Stimulated activated naive CD8-positive, alpha-beta T cell treated with anti-CD3 and anti-CD28 coated beads, Interleukin-15, amount 100 ng/mL, for 72 hours (primary cell): ENCODE measurements at regions not wholly inside any gene's neighbourhood (a gene's known extent, or its start where the extent isn't known, plus 50 kb on each side); places are given as distances from the start of the nearest gene placed in this dataset.

ENCODE experiments used
- ATAC-seq: fragments of 150-1000 bp; cut with Tn5 transposase; 2 replicates; pipeline ENCODE4 v1.10.0; 2021; ENCODE audit warnings: mild to moderate bottlenecking, moderate library complexity
- DNase-seq, 2 donors: peaks; one replicate each; pipeline ENCODE4 v3.0.0; 2021 to 2022
- H3K27ac Mint-ChIP-seq, 2 donors: one replicate each; pipeline ENCODE4 v1.8.0; 2022; ENCODE audit warnings: mild to moderate bottlenecking in 2 of 2, mixed read lengths in 2 of 2, moderate library complexity in 2 of 2
- H3K27me3 Mint-ChIP-seq: one replicate; pipeline ENCODE4 v1.8.0; 2022; ENCODE audit warnings: mixed read lengths
- H3K4me1 Mint-ChIP-seq: one replicate; pipeline ENCODE4 v1.8.0; 2022; ENCODE audit warnings: mild to moderate bottlenecking, mixed read lengths
- H3K4me3 Mint-ChIP-seq, 2 donors: one replicate each; pipeline ENCODE4 v1.8.0; 2022; ENCODE audit warnings: mild to moderate bottlenecking in 2 of 2, mixed read lengths in 2 of 2, moderate library complexity in 1 of 2
- H3K9me3 Mint-ChIP-seq, 2 donors: one replicate each; pipeline ENCODE4 v1.8.0; 2022; ENCODE audit warnings: mixed read lengths in 2 of 2

DNA sequence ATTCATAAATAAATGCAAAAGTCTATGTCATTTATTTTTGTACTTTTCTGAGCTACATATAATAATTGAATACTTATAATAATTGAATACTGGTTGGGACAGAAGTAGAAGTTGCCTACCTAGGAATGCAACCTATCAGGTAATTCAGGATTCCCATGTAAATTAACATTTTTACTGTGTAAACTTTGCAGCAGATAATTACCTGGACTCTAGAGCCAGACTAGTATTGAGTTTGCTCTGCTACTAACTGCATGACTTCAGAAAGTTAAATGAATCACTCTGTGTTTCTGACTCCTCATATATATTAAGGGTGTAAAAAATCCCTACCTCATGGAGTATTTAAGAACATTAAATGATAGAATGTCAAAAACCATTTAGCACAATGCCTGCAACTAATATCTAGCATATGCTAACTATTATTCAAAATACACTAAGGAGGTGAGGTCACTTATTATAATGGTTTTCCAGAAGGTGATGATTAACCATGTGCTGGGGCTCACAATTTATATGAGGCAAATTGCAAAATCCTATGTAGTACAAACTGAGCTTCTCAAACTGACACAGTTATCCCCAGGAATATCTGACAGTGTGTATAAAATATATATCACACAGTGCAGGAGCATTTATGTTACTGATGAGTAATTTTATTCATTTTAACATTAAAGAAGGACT is 138.1 kb upstream of the ANO3 start:
- no peak overlapping the region for H3K27ac Mint-ChIP-seq
- DNase-seq (no peak), ATAC-seq (no peak)
- H3K4me3 Mint-ChIP-seq: no peak overlapping the region
- H3K27me3 Mint-ChIP-seq: no peaks in the 10 kb centered on the region
- H3K9me3 Mint-ChIP-seq: peaks cover 5 to 9% of the 10 kb centered on the region in 2 donors
- no peaks in the 10 kb centered on the region for H3K4me1 Mint-ChIP-seq

DNA sequence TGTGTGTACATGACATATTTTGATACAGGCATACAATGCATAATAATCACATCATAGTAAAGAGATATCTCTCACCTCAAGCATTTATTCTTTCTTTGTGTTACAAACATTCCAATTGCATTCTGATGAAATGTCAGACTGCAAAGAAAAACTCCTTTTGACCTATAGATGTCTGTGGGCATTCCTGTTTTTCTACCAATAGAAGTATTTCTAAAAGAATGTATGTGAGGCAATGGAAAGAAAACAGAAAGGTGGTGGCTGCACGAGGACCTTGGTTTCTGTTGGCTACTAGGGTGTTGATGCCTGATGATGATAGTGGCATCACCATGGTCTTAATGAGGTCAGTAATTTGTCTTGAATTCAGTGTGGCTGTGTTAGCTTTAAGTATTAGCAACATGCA is 137.0 kb upstream of the ANO3 start:
- Mint-ChIP-seq H3K4me1 (no peaks in the 10 kb centered on the region), H3K9me3 (peaks cover 5 to 9% of the 10 kb centered on the region in 2 donors), H3K4me3 (no peak overlapping the region), H3K27ac (no peak overlapping the region), H3K27me3 (no peaks in the 10 kb centered on the region)
- no peak for DNase-seq
- ATAC-seq: no peak

DNA sequence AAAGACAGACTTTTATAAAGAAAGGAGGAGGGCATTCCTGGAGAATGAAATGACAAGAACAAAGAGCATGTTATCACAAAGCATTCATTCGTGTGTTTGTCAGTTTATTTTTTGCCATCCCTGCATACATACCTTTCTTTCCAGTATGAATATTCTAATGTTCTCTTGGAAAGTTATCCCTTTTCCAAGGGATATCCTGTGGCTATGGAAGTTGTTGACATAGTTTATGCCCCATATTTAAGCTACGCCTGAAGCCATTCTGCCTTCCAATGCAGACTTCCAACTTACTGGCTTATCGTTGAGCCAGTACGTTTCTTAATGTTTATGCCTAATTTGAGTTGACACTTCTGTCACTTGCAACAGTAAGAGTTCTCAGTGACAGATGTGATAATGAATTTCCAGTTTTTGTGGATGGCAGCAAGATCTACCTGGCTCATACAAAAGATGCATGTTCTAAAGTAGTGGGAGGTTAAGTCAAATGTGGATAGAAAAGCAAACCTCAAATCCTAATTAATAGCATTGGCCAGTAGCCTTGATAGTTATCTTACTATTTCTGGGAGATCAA is 133.3 kb upstream of the ANO3 start:
- H3K27ac Mint-ChIP-seq: no peak overlapping the region
- H3K9me3 Mint-ChIP-seq: peaks cover 0 to 9% of the 10 kb centered on the region in 2 donors

DNA sequence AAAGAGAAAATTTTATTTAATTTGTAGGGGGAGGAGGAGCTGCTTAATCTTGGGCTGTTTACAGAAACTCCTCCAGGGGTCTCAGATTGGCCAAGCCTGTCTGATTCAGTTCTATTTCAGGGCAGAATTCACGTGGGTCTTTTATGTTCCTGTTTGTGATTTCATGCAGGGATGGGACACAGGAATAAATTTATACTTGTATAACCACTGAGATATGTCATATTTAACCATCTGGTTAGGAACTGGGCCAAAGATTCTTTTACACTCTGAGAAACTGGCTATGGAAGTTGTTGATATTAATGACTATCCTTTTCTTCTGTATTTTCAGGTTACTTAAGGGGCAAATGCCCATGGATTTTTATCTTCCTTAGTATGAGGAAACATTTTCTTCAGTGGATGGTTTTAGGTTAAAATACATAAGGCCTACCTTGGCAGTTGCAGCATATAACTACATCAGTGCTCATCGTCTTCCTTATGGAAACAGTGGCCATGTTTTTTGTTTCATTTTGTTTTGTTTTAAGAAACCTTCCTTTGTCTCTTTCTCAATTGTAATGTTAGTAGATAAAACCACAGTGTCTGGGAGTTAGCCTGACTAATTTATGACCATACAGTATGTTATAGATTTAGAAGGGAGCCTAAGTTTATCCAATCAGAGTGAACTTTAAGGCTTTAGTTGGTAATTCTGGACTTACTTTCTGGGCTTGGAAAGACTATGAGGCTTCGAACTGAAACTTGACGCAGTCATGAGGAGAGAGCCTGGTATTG is 132.4 kb upstream of the ANO3 start:
- Mint-ChIP-seq H3K4me3 (no peak overlapping the region), H3K4me1 (no peaks in the 10 kb centered on the region), H3K27me3 (no peaks in the 10 kb centered on the region), H3K9me3 (peaks cover 0 to 9% of the 10 kb centered on the region in 2 donors), H3K27ac (no peak overlapping the region)
- DNase-seq (no peak), ATAC-seq (no peak)

More for the DNA sequence above, 133.3 kb upstream of the ANO3 start:
- DNase-seq (no peak), ATAC-seq (no peak)
- H3K27me3 Mint-ChIP-seq: no peaks in the 10 kb centered on the region
- H3K4me1 Mint-ChIP-seq: no peaks in the 10 kb centered on the region
- H3K4me3 Mint-ChIP-seq: no peak overlapping the region

DNA sequence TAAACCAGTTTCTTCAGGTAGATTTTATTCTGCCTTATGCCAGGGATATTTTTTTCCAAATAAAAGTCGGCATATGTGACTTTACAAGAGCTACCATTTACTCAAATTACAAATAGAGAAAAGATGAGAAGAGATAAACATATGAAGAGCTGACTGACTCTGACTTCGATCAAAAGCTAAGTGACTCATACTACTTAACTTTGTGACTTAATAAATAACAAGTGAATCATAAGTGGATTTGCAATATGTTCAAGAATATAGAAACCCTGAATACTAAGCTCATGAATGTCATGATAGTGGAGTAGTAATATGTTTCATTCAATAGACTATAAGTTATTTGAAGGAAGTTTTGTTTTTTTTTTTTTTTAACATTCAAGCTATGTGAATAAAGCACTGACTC is 130.5 kb upstream of the ANO3 start:
- Mint-ChIP-seq H3K27ac (no peak overlapping the region), H3K9me3 (peaks cover 0 to 9% of the 10 kb centered on the region in 2 donors), H3K4me3 (no peak overlapping the region), H3K4me1 (no peaks in the 10 kb centered on the region), H3K27me3 (no peaks in the 10 kb centered on the region)
- ATAC-seq: no peak
- no peak for DNase-seq

DNA sequence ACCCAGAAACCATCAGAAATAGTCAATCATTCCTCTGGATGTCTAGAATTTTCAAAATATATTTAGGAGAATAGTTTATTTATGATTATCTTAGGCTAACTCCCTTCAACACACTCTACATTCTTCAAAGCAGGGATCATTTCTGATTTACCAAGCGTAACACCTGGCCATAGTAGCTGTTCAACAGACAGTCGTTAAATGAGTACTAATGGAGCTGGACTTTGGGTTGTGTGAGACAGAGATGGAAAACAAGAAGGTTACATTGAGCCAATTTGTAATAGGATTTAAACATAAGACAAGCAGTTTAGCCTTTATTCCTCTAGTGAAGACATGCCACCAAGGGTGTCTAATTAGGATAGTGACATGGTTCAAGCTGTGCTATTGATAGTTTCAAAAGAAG is 129.2 kb upstream of the ANO3 start:
- H3K9me3 Mint-ChIP-seq: peaks cover 0 to 4% of the 10 kb centered on the region in 2 donors

DNA sequence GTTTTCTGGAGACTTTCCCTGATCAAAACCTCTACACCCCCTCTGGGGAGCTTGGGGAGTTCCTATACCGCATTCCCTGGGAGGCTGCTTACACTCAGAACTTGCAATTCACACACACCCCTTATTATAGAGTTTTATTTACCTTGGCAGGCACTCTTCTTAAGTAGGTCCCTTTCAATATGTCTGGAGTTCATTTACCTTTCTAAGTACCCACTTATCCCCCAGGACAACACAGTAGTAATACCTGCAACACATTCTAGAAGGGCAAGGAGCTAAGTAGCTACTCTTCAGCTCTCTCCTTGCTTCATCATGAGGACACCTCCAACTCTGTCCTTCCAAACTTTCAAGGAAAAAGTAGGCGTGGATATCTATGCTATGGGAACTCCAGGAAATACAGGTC is 127.8 kb upstream of the ANO3 start:
- H3K27ac Mint-ChIP-seq: no peak overlapping the region
- no peaks in the 10 kb centered on the region for H3K4me1 Mint-ChIP-seq
- no peaks in the 10 kb centered on the region for H3K9me3 Mint-ChIP-seq
- ATAC-seq (no peak), DNase-seq (no peak)
- no peaks in the 10 kb centered on the region for H3K27me3 Mint-ChIP-seq
- H3K4me3 Mint-ChIP-seq: no peak overlapping the region

More for the DNA sequence above, 129.2 kb upstream of the ANO3 start:
- DNase-seq (no peak), ATAC-seq (no peak)
- no peak overlapping the region for H3K27ac Mint-ChIP-seq
- no peaks in the 10 kb centered on the region for H3K27me3 Mint-ChIP-seq
- H3K4me1 Mint-ChIP-seq: no peaks in the 10 kb centered on the region
- no peak overlapping the region for H3K4me3 Mint-ChIP-seq

DNA sequence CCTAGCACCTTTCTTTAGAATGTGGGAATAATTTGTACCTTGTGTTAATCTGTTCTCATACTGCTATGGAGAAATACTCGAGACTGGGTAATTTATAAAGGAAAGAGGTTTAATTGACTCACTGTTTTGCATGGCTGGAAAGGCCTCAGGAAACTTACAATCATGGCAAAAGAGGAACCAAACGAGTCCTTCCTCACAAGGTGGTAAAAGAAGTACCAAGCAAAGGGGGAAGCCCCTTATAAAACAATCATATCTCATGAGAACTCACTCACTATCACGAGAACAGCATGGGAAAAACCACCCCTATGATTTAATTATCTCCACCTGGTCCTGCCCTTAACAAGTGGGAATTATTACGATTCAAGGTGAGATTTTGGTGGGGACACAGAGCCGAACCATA is 127.1 kb upstream of the ANO3 start:
- no peak overlapping the region for H3K27ac Mint-ChIP-seq
- DNase-seq (no peak), ATAC-seq (no peak)
- no peaks in the 10 kb centered on the region for H3K4me1 Mint-ChIP-seq
- no peak overlapping the region for H3K4me3 Mint-ChIP-seq
- H3K27me3 Mint-ChIP-seq: no peaks in the 10 kb centered on the region
- H3K9me3 Mint-ChIP-seq: no peaks in the 10 kb centered on the region

DNA sequence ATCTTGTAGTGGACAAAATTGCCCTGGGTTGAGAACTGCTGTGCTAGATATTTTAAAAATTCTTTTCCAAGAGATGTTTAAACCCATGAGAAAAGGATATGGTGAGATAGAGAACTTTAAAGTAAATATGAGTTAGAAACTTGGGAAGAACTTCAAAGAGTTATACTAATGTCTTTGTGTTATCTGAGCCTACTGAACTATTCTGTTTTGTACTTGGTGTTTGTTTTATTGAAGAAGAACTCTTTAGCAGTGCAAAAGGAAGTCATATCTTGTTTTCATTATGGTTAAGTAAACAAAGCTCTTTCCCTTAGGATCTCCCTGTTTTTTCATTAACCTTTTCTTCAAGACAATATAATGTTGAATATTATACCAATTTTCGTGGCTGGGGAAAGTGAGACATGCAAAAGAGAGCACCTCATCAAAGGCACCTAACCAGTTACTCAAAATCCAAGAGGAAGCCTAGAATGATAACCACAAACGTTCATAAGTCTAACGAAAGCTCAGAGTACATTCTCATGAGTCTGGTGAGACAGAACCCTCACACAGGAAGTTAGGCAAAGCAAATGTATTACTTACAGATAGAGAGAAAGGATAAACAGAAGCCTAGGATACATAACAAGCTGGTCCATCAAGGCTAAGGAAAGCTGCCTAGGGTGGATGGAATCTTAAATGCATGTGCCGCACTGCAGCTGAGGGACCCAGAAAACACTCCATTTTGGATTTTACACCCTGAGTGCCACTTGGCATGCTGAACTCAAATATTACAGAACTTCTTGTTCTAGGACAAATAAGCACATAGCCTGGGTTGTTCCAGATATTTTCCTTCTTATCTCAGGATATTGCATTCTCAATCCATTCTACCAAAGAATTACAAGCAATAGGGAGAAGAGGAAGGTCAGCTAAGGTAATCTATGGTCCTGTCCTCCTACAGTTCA is 112.5 kb upstream of the ANO3 start:
- peaks cover 0 to 9% of the 10 kb centered on the region in 2 donors for H3K9me3 Mint-ChIP-seq
- H3K4me1 Mint-ChIP-seq: no peaks in the 10 kb centered on the region
- no peak for ATAC-seq
- H3K27me3 Mint-ChIP-seq: no peaks in the 10 kb centered on the region
- DNase-seq: no peak
- H3K27ac Mint-ChIP-seq: no peak overlapping the region
- H3K4me3 Mint-ChIP-seq: no peak overlapping the region

DNA sequence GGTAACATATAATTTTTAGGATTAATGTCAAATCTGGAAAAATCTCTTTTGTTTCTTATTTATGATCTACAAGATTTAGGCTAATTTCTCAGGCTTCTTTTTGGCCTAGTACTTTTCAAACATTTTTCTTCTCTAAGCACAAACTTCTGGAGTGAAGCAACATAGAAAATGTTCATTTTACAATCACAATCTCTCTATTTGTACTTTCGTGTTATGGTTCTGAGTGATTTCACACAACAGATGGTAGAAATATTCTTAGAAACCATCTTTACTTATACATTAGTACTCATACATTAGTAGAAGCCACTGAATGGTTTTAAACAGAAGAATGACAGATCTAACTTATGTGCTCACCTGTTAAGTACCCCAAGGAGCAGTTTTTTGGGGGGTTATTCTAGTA is 106.3 kb upstream of the ANO3 start:
- DNase-seq (no peak), ATAC-seq (no peak)
- Mint-ChIP-seq H3K4me3 (no peak overlapping the region), H3K4me1 (no peaks in the 10 kb centered on the region), H3K27me3 (no peaks in the 10 kb centered on the region), H3K27ac (no peak overlapping the region), H3K9me3 (peaks cover 0 to 12% of the 10 kb centered on the region in 2 donors)

DNA sequence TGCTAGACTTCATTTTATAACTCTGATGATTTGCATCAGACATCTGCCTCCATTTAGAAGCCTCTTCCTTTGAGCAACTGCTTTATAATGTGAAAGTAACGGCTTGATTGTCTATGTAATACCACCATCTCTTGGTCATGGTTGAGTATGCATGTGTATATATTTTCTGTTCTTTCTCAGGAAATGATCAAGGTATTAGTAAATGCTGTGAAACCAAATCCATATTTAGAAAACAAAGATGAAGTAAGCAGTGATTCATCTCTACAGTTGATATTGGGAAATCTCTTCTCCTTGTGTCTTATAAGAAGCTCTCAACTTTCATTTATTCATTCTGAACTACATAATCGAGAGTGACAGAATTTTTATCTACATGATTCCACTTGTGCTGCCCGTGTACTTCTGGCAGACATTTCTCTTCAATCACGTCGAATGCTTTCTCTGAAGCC is 104.6 kb upstream of the ANO3 start:
- DNase-seq (no peak), ATAC-seq (no peak)
- Mint-ChIP-seq H3K27me3 (no peaks in the 10 kb centered on the region), H3K9me3 (peaks cover 0 to 18% of the 10 kb centered on the region in 2 donors), H3K27ac (no peak overlapping the region), H3K4me1 (no peaks in the 10 kb centered on the region), H3K4me3 (no peak overlapping the region)

DNA sequence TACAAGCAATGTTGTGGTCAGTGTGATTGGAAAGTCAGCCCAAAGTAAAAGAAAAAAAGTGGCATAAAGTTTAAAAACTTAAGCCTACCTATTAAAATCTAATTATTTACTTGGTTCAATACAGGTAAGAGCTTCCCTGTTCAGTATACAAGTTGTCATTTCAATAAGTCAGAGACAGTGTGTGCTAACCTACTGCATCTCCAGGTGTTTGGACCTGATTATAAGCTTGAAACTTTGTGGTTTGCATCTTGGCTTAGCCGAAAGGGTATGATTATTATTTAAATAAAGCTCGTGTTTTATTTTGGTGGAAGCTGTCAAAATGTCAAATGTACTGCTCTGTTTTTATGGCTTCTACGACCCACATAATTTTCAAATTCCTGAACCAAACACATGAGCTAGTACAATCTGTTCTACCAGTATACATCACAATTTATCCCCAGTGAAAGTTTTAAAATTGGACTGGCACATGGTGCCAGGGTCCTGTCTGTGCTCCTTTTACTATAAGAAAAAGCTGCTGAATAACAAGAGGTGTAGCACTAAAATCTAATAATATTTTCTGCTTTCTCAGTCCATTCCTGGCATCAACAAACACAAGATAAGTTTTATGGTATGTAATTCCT is 103.9 kb upstream of the ANO3 start:
- Mint-ChIP-seq H3K9me3 (peaks cover 0 to 19% of the 10 kb centered on the region in 2 donors), H3K4me1 (no peaks in the 10 kb centered on the region), H3K4me3 (no peak overlapping the region), H3K27ac (no peak overlapping the region), H3K27me3 (no peaks in the 10 kb centered on the region)
- DNase-seq: no peak
- no peak for ATAC-seq

DNA sequence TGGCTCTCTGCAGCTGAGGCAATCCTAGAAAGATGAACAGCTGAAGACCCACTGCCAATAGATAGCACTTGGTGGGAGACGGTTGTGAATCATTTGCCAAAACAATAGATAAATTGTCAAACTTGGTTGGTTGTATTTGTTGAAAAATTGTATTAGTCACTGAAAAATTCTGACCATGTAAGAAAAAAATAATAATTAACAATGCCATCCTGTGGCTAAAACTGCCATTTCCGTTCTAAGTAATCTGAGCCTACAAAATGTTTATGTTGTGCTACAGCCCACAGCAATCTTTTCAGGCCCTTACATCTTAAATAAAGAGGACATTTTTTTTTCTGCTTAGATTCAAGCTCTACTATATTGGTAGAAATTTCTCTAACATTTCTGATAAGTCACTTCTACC is 103.2 kb upstream of the ANO3 start:
- Mint-ChIP-seq H3K27me3 (no peaks in the 10 kb centered on the region), H3K9me3 (peaks cover 0 to 16% of the 10 kb centered on the region in 2 donors), H3K27ac (no peak overlapping the region), H3K4me3 (no peak overlapping the region), H3K4me1 (no peaks in the 10 kb centered on the region)
- no peak for DNase-seq
- no peak for ATAC-seq

DNA sequence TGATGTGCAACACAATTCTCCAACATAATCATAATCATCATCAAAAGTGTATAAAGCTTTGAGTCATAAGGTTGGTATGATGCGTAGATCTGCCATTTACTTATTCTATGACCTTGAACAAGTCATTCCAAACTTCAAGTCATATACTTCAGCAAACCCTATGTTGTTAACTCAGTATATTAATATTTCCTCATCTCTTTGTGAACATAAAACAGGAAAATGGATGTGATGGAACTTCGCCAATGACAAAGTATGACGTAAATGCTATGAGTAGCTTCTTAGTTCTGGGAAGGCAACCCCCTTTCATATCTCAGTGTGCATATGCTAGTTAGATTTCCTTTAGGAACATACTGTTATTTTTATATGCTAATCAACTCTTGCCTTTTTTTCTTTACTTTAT is 102.7 kb upstream of the ANO3 start:
- ATAC-seq (no peak), DNase-seq (no peak)
- Mint-ChIP-seq H3K27ac (no peak overlapping the region), H3K27me3 (no peaks in the 10 kb centered on the region), H3K4me3 (no peak overlapping the region), H3K4me1 (no peaks in the 10 kb centered on the region), H3K9me3 (peaks cover 0 to 12% of the 10 kb centered on the region in 2 donors)

DNA sequence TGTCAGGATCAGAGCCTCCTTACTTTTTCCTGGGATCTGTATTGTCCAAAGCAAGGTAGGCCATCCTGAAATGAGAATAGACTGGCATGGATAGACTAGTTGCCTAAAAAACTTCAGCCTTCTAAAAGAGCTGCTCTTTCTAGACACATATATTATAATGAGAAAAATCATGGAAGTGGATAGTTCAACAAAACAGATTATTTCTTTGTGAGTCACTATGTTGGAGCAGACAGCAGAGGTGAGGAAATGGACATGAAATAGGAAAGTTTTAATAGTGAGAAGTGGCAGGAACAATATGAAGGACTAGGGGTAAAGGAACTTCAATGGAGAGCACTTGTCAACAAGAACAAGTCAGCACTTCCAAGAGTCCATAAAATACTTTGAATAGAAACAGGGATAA is 101.9 kb upstream of the ANO3 start:
- peaks cover 0 to 7% of the 10 kb centered on the region in 2 donors for H3K9me3 Mint-ChIP-seq
- no peaks in the 10 kb centered on the region for H3K4me1 Mint-ChIP-seq
- no peak for DNase-seq
- no peak overlapping the region for H3K4me3 Mint-ChIP-seq
- H3K27ac Mint-ChIP-seq: no peak overlapping the region
- H3K27me3 Mint-ChIP-seq: no peaks in the 10 kb centered on the region
- no peak for ATAC-seq
